Liver (tissue), 8 donors: ENCODE measurements at regions not wholly inside any gene's neighbourhood (a gene's known extent, or its start where the extent isn't known, plus 50 kb on each side); places are given as distances from the start of the nearest gene placed in this dataset.

Experiments used
- DNase-seq: peaks from one replicate; pipeline ENCODE4 v3.0.0-alpha.2; 2017; ENCODE audit warnings: low spot score
- H3K27ac ChIP-seq, 2 donors: one replicate each; pipeline ENCODE4 v1.7.0; 2013; ENCODE audit warnings: inconsistent platforms in 2 of 2, low read length in 2 of 2, control low read depth in 1 of 2, low read depth in 1 of 2, mild to moderate bottlenecking in 1 of 2
- H3K27me3 ChIP-seq, 4 donors: one replicate each; pipeline versions ENCODE4 v1.6.1 to v1.7.0; 2013; ENCODE audit warnings: low read length in 3 of 4, inconsistent platforms in 1 of 4, mild to moderate bottlenecking in 1 of 4, moderate library complexity in 1 of 4; ENCODE audit not compliant: control insufficient read depth in 4 of 4, insufficient read depth in 4 of 4
- H3K36me3 ChIP-seq, 4 donors: one replicate each; pipeline versions ENCODE4 v1.6.1 to v1.7.0; 2013; ENCODE audit warnings: low read length in 3 of 4, mild to moderate bottlenecking in 3 of 4, low read depth in 1 of 4, moderate library complexity in 1 of 4; ENCODE audit not compliant: control insufficient read depth in 4 of 4, insufficient read depth in 3 of 4
- H3K4me1 ChIP-seq, 4 donors: one replicate each; pipeline versions ENCODE4 v1.6.1 to v1.7.0; 2013; ENCODE audit warnings: low read length in 3 of 4, mild to moderate bottlenecking in 3 of 4, moderate library complexity in 1 of 4; ENCODE audit not compliant: control insufficient read depth in 4 of 4, insufficient read depth in 4 of 4
- H3K4me3 ChIP-seq, 3 donors: one replicate each; pipeline versions ENCODE4 v1.6.1 to v1.7.0; 2013; ENCODE audit warnings: low read length in 3 of 3, control low read depth in 1 of 3, low read depth in 1 of 3, mild to moderate bottlenecking in 1 of 3
- H3K9ac ChIP-seq, 2 donors: one replicate each; pipeline ENCODE4 v1.7.0; 2013; ENCODE audit warnings: low read length in 2 of 2, mild to moderate bottlenecking in 2 of 2, moderate library complexity in 2 of 2, control low read depth in 1 of 2, low read depth in 1 of 2
- H3K9me3 ChIP-seq, 4 donors: one replicate each; pipeline versions ENCODE4 v1.6.1 to v1.7.0; 2013; ENCODE audit warnings: low read length in 3 of 4; ENCODE audit not compliant: control insufficient read depth in 4 of 4
- EGR1 ChIP-seq, 2 donors: IDR thresholded peaks; 2 replicates each; pipeline ENCODE4 v1.6.1; 2016 to 2018; ENCODE audit warnings: antibody characterized with exemption in 2 of 2, low read depth in 2 of 2
- FOXA1 ChIP-seq: IDR thresholded peaks from 2 replicates; pipeline ENCODE4 v1.6.1; 2016; ENCODE audit warnings: antibody characterized with exemption
- FOXA2 ChIP-seq: IDR thresholded peaks from 2 replicates; pipeline ENCODE4 v1.6.1; 2016; ENCODE audit warnings: antibody characterized with exemption
- GABPA ChIP-seq, 2 donors: IDR thresholded peaks in 1 of 2; conservative IDR thresholded peaks in 1 of 2; 2 replicates each; pipeline ENCODE4 v1.6.1; 2016; ENCODE audit warnings: antibody characterized with exemption in 2 of 2, mild to moderate bottlenecking in 1 of 2, moderate library complexity in 1 of 2
- HNF4A ChIP-seq, 2 donors: conservative IDR thresholded peaks; 2 replicates each; pipeline ENCODE4 v1.6.1; 2016; ENCODE audit warnings: antibody characterized with exemption in 2 of 2, mild to moderate bottlenecking in 2 of 2
- HNF4G ChIP-seq: IDR thresholded peaks from 2 replicates; pipeline ENCODE4 v1.6.1; 2016; ENCODE audit warnings: antibody characterized with exemption
- JUND ChIP-seq, 2 donors: IDR thresholded peaks; 2 replicates each; pipeline ENCODE4 v1.6.1; 2016; ENCODE audit warnings: antibody characterized with exemption in 2 of 2
- NR2F2 ChIP-seq: IDR thresholded peaks from 2 replicates; pipeline ENCODE4 v1.6.1; 2016; ENCODE audit warnings: antibody characterized with exemption
- RAD21 ChIP-seq, 2 donors: IDR thresholded peaks; 2 replicates each; pipeline ENCODE4 v1.6.1; 2016; ENCODE audit warnings: antibody characterized with exemption in 2 of 2, mild to moderate bottlenecking in 2 of 2
- RXRA ChIP-seq, 2 donors: IDR thresholded peaks; 2 replicates each; pipeline ENCODE4 v1.6.1; 2017 to 2018; ENCODE audit warnings: antibody characterized with exemption in 2 of 2, mild to moderate bottlenecking in 1 of 2
- SP1 ChIP-seq: IDR thresholded peaks from 2 replicates; pipeline ENCODE4 v1.6.1; 2018; ENCODE audit warnings: antibody characterized with exemption, mild to moderate bottlenecking
- TAF1 ChIP-seq: conservative IDR thresholded peaks from 2 replicates; pipeline ENCODE4 v1.6.1; 2016; ENCODE audit warnings: antibody characterized with exemption, mild to moderate bottlenecking
- YY1 ChIP-seq: IDR thresholded peaks from 2 replicates; pipeline ENCODE4 v1.6.1; 2016; ENCODE audit warnings: antibody characterized with exemption, mild to moderate bottlenecking
- WGBS: extraction: QIAGEN DNeasy Blood & Tissue Kit; methylation state at CpG from one replicate; pipeline ENCODE4 v1.1.7; 2013; 5-methylcytosine and 5-hydroxymethylcytosine counted together
- TF ChIP-seq, protein P1 (sequence below): IDR thresholded peaks from 2 replicates; pipeline ENCODE4 v1.6.1; 2016; ENCODE audit warnings: antibody characterized with exemption
- TF ChIP-seq, protein P2 (sequence below): IDR thresholded peaks from 2 replicates; pipeline ENCODE4 v1.6.1; 2016; ENCODE audit warnings: antibody characterized with exemption, mild to moderate bottlenecking
- TF ChIP-seq, protein P3 (sequence below): fragments of 150-350 bp; IDR thresholded peaks from 2 replicates; pipeline ENCODE4 v1.5.1; 2017; ENCODE audit warnings: improper control_type of control experiment, low read depth, low read length; ENCODE audit not compliant: missing input control
- TF ChIP-seq, protein P4 (sequence below): IDR thresholded peaks from 2 replicates; pipeline ENCODE4 v1.6.1; 2016; ENCODE audit warnings: antibody characterized with exemption
- TF ChIP-seq, protein P5 (sequence below): IDR thresholded peaks from 2 replicates; pipeline ENCODE4 v1.6.1; 2016; ENCODE audit warnings: antibody characterized with exemption
- donor health status: healthy.
- donor health status: healthy.
- donor health status: healthy.
- donor health status: healthy.
- donor health status: healthy.

DNA sequence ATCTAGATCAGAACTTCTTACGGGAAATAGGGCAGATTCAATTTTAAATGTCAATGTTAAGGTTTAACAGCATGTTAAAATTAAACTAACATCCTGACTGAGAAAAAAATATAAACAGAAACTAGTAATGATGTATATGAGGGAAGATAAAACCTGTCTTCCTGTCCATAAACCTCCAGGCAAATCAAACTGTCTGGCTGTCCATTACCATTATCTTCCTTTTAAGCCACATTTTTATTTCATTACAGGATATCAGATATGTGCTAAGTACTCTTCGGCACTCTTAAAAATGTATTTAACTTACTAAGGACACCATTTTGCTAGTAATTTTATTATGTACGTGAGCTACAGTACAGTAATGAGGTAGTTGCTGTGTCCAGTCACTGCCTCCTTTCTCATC is 1461.7 kb upstream of the ALCAM start:
- no peaks in the 10 kb centered on the region for H3K36me3 ChIP-seq
- H3K4me3 ChIP-seq = no peak overlapping the region
- DNase-seq = no peak
- H3K27me3 ChIP-seq = peaks cover 0 to 2% (median 0%) of the 10 kb centered on the region in 4 donors
- no peaks in the 10 kb centered on the region for H3K4me1 ChIP-seq
- 84% methylated on average over 3 of the region's 3 CpGs for WGBS
- H3K9ac ChIP-seq = no peak overlapping the region
- H3K9me3 ChIP-seq = no peaks in the 10 kb centered on the region
- TF ChIP-seq, protein P1, sequence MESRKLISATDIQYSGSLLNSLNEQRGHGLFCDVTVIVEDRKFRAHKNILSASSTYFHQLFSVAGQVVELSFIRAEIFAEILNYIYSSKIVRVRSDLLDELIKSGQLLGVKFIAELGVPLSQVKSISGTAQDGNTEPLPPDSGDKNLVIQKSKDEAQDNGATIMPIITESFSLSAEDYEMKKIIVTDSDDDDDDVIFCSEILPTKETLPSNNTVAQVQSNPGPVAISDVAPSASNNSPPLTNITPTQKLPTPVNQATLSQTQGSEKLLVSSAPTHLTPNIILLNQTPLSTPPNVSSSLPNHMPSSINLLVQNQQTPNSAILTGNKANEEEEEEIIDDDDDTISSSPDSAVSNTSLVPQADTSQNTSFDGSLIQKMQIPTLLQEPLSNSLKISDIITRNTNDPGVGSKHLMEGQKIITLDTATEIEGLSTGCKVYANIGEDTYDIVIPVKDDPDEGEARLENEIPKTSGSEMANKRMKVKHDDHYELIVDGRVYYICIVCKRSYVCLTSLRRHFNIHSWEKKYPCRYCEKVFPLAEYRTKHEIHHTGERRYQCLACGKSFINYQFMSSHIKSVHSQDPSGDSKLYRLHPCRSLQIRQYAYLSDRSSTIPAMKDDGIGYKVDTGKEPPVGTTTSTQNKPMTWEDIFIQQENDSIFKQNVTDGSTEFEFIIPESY = no peak
- TF ChIP-seq RAD21 (IDR thresholded peaks at IDR 0.05) = no peak
- TF ChIP-seq, protein P2, sequence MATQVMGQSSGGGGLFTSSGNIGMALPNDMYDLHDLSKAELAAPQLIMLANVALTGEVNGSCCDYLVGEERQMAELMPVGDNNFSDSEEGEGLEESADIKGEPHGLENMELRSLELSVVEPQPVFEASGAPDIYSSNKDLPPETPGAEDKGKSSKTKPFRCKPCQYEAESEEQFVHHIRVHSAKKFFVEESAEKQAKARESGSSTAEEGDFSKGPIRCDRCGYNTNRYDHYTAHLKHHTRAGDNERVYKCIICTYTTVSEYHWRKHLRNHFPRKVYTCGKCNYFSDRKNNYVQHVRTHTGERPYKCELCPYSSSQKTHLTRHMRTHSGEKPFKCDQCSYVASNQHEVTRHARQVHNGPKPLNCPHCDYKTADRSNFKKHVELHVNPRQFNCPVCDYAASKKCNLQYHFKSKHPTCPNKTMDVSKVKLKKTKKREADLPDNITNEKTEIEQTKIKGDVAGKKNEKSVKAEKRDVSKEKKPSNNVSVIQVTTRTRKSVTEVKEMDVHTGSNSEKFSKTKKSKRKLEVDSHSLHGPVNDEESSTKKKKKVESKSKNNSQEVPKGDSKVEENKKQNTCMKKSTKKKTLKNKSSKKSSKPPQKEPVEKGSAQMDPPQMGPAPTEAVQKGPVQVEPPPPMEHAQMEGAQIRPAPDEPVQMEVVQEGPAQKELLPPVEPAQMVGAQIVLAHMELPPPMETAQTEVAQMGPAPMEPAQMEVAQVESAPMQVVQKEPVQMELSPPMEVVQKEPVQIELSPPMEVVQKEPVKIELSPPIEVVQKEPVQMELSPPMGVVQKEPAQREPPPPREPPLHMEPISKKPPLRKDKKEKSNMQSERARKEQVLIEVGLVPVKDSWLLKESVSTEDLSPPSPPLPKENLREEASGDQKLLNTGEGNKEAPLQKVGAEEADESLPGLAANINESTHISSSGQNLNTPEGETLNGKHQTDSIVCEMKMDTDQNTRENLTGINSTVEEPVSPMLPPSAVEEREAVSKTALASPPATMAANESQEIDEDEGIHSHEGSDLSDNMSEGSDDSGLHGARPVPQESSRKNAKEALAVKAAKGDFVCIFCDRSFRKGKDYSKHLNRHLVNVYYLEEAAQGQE = no peak
- TF ChIP-seq HNF4G = no peak
- TF ChIP-seq SP1 = no peak
- TF ChIP-seq FOXA2 = no peak
- no peak for TF ChIP-seq TAF1
- TF ChIP-seq, protein P3, sequence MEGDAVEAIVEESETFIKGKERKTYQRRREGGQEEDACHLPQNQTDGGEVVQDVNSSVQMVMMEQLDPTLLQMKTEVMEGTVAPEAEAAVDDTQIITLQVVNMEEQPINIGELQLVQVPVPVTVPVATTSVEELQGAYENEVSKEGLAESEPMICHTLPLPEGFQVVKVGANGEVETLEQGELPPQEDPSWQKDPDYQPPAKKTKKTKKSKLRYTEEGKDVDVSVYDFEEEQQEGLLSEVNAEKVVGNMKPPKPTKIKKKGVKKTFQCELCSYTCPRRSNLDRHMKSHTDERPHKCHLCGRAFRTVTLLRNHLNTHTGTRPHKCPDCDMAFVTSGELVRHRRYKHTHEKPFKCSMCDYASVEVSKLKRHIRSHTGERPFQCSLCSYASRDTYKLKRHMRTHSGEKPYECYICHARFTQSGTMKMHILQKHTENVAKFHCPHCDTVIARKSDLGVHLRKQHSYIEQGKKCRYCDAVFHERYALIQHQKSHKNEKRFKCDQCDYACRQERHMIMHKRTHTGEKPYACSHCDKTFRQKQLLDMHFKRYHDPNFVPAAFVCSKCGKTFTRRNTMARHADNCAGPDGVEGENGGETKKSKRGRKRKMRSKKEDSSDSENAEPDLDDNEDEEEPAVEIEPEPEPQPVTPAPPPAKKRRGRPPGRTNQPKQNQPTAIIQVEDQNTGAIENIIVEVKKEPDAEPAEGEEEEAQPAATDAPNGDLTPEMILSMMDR = no peak
- no peak for TF ChIP-seq JUND (IDR thresholded peaks at IDR 0.05)
- no peak for TF ChIP-seq YY1
- TF ChIP-seq, protein P4, sequence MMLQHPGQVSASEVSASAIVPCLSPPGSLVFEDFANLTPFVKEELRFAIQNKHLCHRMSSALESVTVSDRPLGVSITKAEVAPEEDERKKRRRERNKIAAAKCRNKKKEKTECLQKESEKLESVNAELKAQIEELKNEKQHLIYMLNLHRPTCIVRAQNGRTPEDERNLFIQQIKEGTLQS = no peak
- TF ChIP-seq HNF4A (conservative IDR thresholded peaks at IDR 0.05) = no peak
- TF ChIP-seq RXRA (IDR thresholded peaks at IDR 0.05) = no peak
- TF ChIP-seq GABPA (IDR thresholded peaks at IDR 0.05 in 1 of 2, conservative IDR thresholded peaks at IDR 0.05 in 1 of 2) = no peak
- no peak for TF ChIP-seq FOXA1
- TF ChIP-seq NR2F2 = no peak
- no peak for TF ChIP-seq EGR1 (IDR thresholded peaks at IDR 0.05; ENCODE audit: low read depth in 2 of 2)
- TF ChIP-seq, protein P5, sequence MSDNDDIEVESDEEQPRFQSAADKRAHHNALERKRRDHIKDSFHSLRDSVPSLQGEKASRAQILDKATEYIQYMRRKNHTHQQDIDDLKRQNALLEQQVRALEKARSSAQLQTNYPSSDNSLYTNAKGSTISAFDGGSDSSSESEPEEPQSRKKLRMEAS = no peak
- no peak overlapping the region for H3K27ac ChIP-seq
